ENCODE measurements at regions not wholly inside any gene's neighbourhood (a gene's known extent, or its start where the extent isn't known, plus 50 kb on each side); places are given as distances from the start of the nearest gene placed in this dataset.

DNA sequence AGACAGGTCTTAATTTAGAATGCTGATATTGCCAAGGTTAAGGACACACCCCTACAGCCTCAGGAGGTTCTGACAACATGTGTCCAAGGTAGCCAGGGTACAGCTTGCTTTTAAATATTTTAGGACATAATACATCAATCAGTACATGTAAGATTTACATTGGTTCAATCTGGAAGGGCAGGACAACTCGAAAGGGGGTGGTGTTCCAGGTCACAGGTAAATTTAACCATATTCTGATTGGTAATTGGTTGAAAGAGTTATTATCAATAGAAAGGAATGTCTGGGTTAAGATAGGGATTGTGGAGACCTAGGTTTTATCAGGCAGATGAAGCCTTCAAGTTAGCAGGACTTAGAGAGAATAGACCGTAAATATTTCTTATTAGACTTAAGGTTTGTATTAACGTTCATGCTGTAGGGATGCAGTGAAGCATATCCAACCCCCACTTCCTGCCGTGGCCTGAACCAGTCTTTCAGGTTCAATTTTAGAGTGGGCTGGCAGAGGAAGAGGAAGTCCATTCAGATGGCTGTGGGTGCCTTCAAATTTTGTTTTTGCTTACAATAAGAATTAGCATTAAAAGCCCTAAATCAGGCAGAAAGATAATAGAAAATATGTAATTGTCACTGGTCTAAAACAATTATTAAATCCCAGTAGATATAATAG, 136.5 kb upstream of the GALNTL6 start:
- H3K27me3 ChIP-seq, result no peaks in the 10 kb centered on the region
- no peaks in the 10 kb centered on the region for H3K4me1 ChIP-seq
- H3K36me3 ChIP-seq, result no peaks in the 10 kb centered on the region
- DNase-seq (no peak), ATAC-seq (no peak)
- no peak overlapping the region for H3K27ac ChIP-seq
- H3K4me3 ChIP-seq, result no peak overlapping the region
- intact Hi-C loops (cut with DNase I; ENCODE audit: low total_unique reads) (no loop called here), in situ Hi-C loops (cut with MboI; ENCODE audit: low sequenced_read_pairs in 4 of 4) (no loop called here)
- no peak for TF ChIP-seq POLR2A (IDR thresholded peaks at IDR 0.05)
- TF ChIP-seq, protein P1, sequence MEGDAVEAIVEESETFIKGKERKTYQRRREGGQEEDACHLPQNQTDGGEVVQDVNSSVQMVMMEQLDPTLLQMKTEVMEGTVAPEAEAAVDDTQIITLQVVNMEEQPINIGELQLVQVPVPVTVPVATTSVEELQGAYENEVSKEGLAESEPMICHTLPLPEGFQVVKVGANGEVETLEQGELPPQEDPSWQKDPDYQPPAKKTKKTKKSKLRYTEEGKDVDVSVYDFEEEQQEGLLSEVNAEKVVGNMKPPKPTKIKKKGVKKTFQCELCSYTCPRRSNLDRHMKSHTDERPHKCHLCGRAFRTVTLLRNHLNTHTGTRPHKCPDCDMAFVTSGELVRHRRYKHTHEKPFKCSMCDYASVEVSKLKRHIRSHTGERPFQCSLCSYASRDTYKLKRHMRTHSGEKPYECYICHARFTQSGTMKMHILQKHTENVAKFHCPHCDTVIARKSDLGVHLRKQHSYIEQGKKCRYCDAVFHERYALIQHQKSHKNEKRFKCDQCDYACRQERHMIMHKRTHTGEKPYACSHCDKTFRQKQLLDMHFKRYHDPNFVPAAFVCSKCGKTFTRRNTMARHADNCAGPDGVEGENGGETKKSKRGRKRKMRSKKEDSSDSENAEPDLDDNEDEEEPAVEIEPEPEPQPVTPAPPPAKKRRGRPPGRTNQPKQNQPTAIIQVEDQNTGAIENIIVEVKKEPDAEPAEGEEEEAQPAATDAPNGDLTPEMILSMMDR (IDR thresholded peaks at IDR 0.05 in 4 of 5, conservative IDR thresholded peaks at IDR 0.05 in 1 of 5), result no peak
- no peaks in the 10 kb centered on the region for H3K9me3 ChIP-seq

GRCh38 chr4:171674781-171675180, 138.4 kb upstream of the GALNTL6 start:
- H3K27me3 ChIP-seq, result no peaks in the 10 kb centered on the region
- no peak overlapping the region for H3K4me3 ChIP-seq
- in situ Hi-C loops (cut with MboI; ENCODE audit: low sequenced_read_pairs in 4 of 4) (no loop called here), intact Hi-C loops (cut with DNase I; ENCODE audit: low total_unique reads) (no loop called here)
- ATAC-seq, result no peak
- no peak for DNase-seq
- H3K4me1 ChIP-seq, result no peaks in the 10 kb centered on the region
- H3K27ac ChIP-seq, result no peak overlapping the region
- no peaks in the 10 kb centered on the region for H3K36me3 ChIP-seq
- TF ChIP-seq, protein P1 (IDR thresholded peaks at IDR 0.05 in 4 of 5, conservative IDR thresholded peaks at IDR 0.05 in 1 of 5), result no peak
- no peak for TF ChIP-seq POLR2A (IDR thresholded peaks at IDR 0.05)
- no peaks in the 10 kb centered on the region for H3K9me3 ChIP-seq

DNA sequence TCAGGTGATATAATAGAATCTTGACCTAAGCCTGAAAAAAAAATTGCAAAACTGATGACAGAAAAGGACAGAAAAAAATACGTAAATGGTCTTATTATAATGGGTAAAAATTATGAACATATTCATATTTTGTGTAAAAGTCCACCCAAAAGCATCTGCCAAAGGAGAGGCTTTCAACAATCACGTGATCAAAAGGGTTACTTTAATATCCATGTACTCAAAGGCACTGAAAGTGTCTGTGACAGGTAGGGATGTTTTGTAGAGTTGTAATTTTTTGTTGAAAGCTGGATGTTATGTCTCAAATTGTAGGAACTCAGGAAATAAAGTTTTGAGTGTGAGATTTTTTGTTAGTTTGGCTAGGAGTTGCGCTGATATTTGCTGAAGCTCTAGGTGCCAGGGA, 144.8 kb upstream of the GALNTL6 start:
- DNase-seq, result no peak
- intact Hi-C loops (cut with DNase I; ENCODE audit: low total_unique reads), result no loop called here
- in situ Hi-C loops (cut with MboI; ENCODE audit: low sequenced_read_pairs in 4 of 4), result no loop called here

DNA sequence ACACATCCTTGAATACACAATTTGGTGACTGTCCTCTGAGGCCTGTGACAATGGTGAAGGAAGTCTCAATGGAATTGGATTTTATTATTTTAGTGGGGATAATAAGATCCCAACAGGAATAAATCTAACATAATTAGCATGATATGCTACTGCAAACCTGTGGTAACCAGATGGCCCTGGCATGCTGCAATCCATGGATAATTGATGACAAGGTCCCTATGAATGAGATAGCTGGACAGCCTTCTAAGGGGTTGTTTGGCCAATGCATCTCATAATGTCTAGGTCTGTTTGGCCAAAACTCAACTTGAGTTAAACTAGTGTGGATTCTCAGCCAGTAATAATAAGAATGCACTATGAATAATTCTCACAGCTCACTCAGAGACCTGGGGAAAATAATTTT, 145.3 kb upstream of the GALNTL6 start:
- Histone ChIP-seq H3K9me3 (no peaks in the 10 kb centered on the region), H3K27ac (no peak overlapping the region), H3K4me3 (no peak overlapping the region), H3K27me3 (no peaks in the 10 kb centered on the region), H3K36me3 (no peaks in the 10 kb centered on the region), H3K4me1 (no peaks in the 10 kb centered on the region)
- in situ Hi-C loops (cut with MboI; ENCODE audit: low sequenced_read_pairs in 4 of 4) (no loop called here), intact Hi-C loops (cut with DNase I; ENCODE audit: low total_unique reads) (no loop called here)
- DNase-seq (no peak), ATAC-seq (no peak)
- TF ChIP-seq, protein P1 (IDR thresholded peaks at IDR 0.05 in 4 of 5, conservative IDR thresholded peaks at IDR 0.05 in 1 of 5), result no peak
- TF ChIP-seq POLR2A (IDR thresholded peaks at IDR 0.05), result no peak

More for the DNA sequence above, 144.8 kb upstream of the GALNTL6 start:
- no peak overlapping the region for H3K27ac ChIP-seq
- H3K4me3 ChIP-seq, result no peak overlapping the region
- no peak for ATAC-seq
- no peaks in the 10 kb centered on the region for H3K9me3 ChIP-seq
- H3K36me3 ChIP-seq, result no peaks in the 10 kb centered on the region
- H3K27me3 ChIP-seq, result no peaks in the 10 kb centered on the region
- H3K4me1 ChIP-seq, result no peaks in the 10 kb centered on the region
- TF ChIP-seq, protein P1 (IDR thresholded peaks at IDR 0.05 in 4 of 5, conservative IDR thresholded peaks at IDR 0.05 in 1 of 5), result no peak
- no peak for TF ChIP-seq POLR2A (IDR thresholded peaks at IDR 0.05)

- in situ Hi-C loops (cut with MboI; ENCODE audit: low sequenced_read_pairs in 4 of 4), result no loop called here
- intact Hi-C loops (cut with DNase I; ENCODE audit: low total_unique reads), result no loop called here
- Histone ChIP-seq H3K9me3 (no peaks in the 10 kb centered on the region), H3K36me3 (no peaks in the 10 kb centered on the region), H3K27me3 (no peaks in the 10 kb centered on the region), H3K27ac (no peak overlapping the region), H3K4me1 (no peaks in the 10 kb centered on the region), H3K4me3 (no peak overlapping the region)
- DNase-seq, result no peak
- ATAC-seq, result no peak
- TF ChIP-seq, protein P1 (IDR thresholded peaks at IDR 0.05 in 4 of 5, conservative IDR thresholded peaks at IDR 0.05 in 1 of 5), result no peak
- TF ChIP-seq POLR2A (IDR thresholded peaks at IDR 0.05), result no peak
Measured at GRCh38 chr4:171651071-171651470, 162.1 kb upstream of the GALNTL6 start.

All from gastrocnemius medialis (tissue), 4 donors.